ENCODE measurements at regions not wholly inside any gene's neighbourhood (a gene's known extent, or its start where the extent isn't known, plus 50 kb on each side); places are given as distances from the start of the nearest gene placed in this dataset.

DNA sequence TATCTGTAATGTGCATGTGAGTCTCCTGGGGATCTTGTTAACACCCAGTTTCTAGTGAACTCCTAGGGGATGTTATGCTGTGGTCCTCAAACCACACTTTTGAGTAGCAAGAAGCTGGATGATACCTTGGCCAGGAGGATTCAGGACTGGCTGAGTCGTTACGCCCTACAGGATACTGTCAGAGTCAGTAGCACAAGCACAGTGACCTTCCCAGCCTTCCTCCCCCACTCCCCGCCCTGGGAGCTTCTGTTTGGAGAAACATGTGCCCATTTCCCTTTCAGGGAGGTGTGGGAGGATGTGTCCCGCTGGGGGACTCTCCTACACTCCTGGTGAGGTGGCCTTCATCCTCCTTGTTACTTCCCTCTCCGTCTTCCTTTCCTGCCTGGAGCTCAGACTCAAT is 76.4 kb upstream of the TRPM1 start:
- no peak overlapping the region for H3K4me3 ChIP-seq (ENCODE audit: low read depth, low read length)
- DNase-seq (ENCODE audit: low read depth) = no peak
- TF ChIP-seq, protein P1, sequence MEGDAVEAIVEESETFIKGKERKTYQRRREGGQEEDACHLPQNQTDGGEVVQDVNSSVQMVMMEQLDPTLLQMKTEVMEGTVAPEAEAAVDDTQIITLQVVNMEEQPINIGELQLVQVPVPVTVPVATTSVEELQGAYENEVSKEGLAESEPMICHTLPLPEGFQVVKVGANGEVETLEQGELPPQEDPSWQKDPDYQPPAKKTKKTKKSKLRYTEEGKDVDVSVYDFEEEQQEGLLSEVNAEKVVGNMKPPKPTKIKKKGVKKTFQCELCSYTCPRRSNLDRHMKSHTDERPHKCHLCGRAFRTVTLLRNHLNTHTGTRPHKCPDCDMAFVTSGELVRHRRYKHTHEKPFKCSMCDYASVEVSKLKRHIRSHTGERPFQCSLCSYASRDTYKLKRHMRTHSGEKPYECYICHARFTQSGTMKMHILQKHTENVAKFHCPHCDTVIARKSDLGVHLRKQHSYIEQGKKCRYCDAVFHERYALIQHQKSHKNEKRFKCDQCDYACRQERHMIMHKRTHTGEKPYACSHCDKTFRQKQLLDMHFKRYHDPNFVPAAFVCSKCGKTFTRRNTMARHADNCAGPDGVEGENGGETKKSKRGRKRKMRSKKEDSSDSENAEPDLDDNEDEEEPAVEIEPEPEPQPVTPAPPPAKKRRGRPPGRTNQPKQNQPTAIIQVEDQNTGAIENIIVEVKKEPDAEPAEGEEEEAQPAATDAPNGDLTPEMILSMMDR (conservative IDR thresholded peaks at IDR 0.05; ENCODE audit: low read depth, low read length) = no peak

DNA sequence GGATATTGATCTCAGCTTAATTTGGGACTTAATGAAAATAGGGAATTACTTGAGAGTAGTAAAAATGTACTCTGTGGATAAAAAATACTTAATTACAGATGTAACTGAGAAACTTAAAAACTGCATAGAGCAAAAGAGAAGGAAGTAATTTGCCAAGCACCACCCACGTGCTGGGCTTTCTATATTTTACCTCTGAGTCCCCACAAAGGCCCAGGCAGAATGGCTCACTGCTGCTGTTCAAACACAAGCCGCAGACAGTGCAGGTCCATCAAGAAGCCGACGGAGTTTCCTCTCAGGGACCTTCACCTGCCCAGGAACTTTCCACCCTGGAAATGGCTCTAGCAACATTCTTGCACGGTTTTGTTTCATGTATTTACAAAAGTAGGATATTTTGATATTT is 77.2 kb upstream of the TRPM1 start:
- TF ChIP-seq, protein P1 (conservative IDR thresholded peaks at IDR 0.05; ENCODE audit: low read depth, low read length) = no peak
- DNase-seq (ENCODE audit: low read depth) = no peak
- no peak overlapping the region for H3K4me3 ChIP-seq (ENCODE audit: low read depth, low read length)

DNA sequence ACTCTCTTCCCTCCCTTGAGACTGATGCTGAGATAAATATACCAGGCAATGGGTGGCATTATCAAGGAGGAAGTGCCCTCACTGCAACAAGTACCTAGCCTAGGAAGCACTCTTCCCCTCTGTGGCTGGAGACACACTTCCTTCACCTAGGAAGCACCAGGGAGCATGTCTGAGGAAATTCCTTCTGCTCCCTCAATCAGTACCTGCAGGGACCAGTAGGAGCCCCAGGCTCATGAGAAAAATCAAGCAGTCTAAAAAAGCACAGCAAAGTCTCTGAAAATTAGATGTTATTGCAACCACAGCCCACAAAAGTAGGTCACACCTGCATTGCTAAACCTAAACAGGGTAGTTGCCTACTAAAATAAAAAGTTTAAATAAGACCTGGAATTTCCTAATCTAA is 78.2 kb upstream of the TRPM1 start:
- TF ChIP-seq, protein P1 (conservative IDR thresholded peaks at IDR 0.05; ENCODE audit: low read depth, low read length) = peak; percentile 19

DNA sequence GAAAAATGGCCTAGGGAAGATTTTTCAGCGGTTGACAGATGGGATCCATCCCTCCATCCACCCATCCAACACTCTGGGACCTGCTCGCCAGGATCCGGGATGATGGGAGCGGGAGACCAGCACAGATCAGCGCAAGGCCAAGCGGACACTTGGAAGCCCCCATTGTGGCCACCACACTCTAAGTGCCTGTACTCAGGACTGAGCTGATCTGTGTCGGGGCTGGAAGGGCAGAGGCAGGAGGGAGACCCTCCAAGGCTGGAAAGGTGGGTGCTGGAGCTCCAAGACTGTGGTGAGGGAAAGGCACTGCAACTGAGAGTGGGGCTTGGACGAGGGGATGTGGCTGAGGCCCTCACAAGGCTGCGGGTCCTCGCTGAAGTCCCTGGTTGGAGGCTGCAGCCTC is 91.8 kb upstream of the TRPM1 start:
- DNase-seq (ENCODE audit: low read depth) = no peak
- TF ChIP-seq, protein P1 (conservative IDR thresholded peaks at IDR 0.05; ENCODE audit: low read depth, low read length) = no peak
- no peak overlapping the region for H3K4me3 ChIP-seq (ENCODE audit: low read depth, low read length)

More for the DNA sequence above, 78.2 kb upstream of the TRPM1 start:
- DNase-seq (ENCODE audit: low read depth) = peak; percentile 5
- no peak overlapping the region for H3K4me3 ChIP-seq (ENCODE audit: low read depth, low read length)

DNA sequence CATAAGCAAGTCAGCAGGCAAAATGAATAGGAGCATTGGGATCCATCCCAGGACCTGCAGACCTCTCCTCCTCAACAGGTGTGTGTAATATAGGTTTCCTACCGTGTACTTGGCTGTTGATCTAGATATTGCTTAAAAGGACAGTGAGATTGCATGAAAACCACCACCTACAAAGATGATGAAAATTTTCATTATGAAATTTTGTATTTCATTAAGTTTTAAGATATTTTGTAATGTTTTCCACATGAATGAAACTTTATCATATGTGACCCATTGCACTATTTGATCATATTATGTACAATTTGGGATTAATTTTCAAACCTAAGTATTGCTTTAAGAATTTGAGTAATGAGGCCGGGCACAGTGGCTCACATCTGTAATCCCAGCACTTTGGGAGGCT is 94.3 kb upstream of the TRPM1 start:
- H3K4me3 ChIP-seq (ENCODE audit: low read depth, low read length) = no peak overlapping the region
- no peak for DNase-seq (ENCODE audit: low read depth)
- TF ChIP-seq, protein P1 (conservative IDR thresholded peaks at IDR 0.05; ENCODE audit: low read depth, low read length) = no peak

DNA sequence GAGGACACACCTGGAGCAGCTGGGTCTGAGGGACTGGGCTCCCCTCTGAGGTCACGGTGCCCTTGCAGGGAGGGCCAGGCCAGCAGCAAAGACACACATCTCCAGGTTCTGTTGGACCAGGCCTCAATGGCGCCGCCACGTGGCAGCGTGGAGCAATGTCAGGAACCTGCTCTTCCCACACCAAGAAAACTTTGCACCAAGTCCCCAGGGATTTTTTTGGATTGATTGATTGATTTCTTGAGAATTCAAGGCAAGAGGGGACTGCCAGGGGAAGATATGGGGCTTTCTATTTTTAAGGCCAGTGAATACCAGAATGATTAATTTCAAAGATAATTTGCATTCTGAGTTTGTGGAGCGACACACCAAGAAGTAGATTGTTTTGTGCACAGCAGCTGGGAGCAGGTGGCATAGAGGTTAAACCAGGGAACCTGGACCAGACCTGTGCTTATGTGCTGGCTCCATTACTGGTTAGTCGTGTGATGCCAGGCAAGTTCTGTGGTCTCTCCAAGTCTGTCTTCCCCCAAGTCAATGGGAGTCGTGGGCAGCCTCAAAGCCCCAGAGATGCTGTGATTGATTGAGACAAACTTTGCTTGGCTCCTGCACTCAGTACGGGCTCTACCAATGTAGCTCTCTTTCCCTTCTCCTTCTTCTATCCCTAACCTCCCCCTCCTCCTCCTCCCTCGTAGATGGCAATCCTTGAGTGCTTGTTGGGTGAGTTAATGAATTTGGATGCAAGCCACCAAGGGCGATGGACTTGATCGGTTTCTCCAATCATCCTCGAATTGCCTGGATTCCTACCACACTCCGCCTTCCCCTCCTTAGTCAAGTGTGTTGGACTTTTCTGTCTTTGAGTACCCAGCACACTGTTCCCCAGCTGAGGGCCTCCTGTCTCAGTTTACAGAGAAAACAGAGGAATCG is 96.2 kb upstream of the TRPM1 start:
- no peak overlapping the region for H3K4me3 ChIP-seq (ENCODE audit: low read depth, low read length)
- DNase-seq (ENCODE audit: low read depth) = peak; percentile 51
- TF ChIP-seq, protein P1 (conservative IDR thresholded peaks at IDR 0.05; ENCODE audit: low read depth, low read length) = peak; percentile 82

DNA sequence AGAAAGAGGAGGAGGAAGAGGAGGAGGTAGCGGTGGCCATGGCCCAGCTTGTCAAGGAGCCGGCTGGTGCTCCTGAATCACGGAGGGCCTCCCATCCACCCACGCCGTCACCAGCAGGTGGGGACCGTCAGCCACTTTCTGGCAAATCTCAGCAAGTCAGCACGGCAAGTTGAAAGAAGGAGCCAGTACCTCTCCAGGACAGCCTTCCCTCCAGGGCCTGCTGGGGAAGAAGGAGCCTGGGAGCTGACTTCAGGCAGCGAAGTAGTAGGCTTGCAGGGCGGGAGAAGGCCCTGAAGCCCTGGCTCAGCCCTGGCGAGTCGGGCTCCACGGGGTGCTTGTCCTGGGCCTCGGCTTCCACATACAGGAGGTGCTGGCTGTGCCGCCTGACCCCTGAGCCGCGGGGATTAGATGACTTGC is 99.2 kb upstream of the TRPM1 start:
- DNase-seq (ENCODE audit: low read depth) = peak; percentile 84
- TF ChIP-seq, protein P1 (conservative IDR thresholded peaks at IDR 0.05; ENCODE audit: low read depth, low read length) = peak; percentile 82
- H3K4me3 ChIP-seq (ENCODE audit: low read depth, low read length) = no peak overlapping the region

All from choroid plexus epithelial cell (primary cell).